ENCODE measurements at regions not wholly inside any gene's neighbourhood (a gene's known extent, or its start where the extent isn't known, plus 50 kb on each side); places are given as distances from the start of the nearest gene placed in this dataset.
"Not testable (repeated sequence)": the region's sequence is repeated elsewhere in the genome, so short reads cannot be mapped to it uniquely, and the experiment has no call there.

DNA sequence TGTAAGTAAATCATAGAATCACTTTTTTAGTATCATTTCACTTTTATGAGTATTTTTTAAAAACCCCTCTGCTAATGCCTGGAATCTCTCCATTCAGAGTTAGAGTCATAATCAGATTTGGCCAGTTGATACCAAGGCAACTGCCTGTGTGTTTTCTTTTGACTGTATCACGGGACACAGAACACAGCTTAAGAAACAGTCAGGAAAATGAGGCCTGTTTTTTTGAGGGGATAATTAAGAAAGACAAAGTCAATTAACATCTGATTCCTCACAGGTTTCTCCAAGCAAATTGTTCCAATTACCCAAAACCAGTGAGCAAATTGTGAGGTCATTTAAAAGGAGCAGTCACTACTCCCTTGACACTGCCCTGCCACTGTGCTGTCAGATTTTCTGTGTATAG lies 944.5 kb upstream of the SOX9 start:
- no peak for DNase-seq

GRCh38 chr17:71176928-71177443 lies 943.8 kb upstream of the SOX9 start:
- DNase-seq = no peak

- no peak for DNase-seq
These were observed 939.9 kb upstream of the SOX9 start for GRCh38 chr17:71180801-71181385.

DNA sequence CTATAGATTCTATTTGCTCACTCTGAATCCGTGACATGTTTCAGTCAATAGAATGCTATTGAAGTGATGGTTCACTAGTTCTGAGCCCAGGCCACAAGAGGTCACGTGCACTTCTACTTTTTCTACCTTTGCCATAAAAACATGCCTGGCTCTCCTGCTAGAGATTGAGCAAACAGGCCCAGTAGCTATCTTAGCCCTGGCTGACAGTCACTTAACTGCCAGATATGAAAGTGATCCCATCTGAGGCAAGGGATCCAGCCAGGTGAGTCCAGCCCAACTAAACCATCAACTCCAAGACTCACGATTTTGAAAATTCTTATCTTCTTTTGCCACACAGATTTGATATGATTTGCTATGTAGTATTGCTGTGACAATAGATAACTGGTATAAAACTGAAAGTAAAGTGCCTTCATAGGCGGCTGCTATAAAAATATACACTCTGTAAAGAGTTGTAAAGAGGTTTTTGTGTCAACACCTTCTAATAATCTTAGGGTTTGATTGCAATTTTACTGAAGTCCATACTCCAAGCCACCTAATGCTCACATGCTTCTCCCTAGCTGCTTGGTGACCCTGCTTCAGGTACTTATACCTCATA lies 937.7 kb upstream of the SOX9 start:
- DNase-seq = no peak

GRCh38 chr17:71184716-71185115 lies 936.1 kb upstream of the SOX9 start:
- DNase-seq = no peak

DNA sequence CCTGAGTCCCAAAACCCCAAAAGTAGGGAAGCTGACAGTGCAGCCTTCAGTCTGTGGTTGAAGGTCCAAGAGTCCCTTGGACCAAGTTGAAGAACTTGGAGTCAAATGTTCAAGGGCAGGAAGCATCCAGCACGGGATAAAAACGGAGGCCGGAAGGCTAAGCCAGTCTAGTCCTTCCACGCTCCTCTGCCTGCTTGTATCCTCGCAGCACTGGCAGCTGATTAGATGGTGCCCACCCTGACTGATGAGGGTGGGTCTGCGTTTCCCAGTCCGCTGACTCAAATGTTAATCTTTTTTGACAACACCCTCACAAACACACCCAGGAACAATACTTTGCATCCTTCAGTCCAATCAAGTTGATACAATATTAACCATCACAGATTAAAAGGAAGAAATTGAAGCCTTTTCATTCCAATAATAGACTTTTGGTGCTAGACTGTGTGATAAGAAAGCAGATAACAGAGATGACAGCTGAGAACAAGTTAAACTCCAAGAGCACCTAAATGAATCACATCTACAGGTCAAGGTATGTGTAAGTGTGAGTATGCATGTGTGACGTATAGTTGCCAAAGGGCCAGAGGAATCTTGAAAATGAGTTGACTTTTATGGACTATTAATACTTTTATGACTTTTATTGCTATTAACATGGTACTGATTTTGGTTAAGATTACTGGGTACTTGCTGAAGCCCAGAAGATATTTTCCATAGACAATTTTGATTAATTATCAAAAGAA lies 933.5 kb upstream of the SOX9 start:
- no peak for DNase-seq

DNA sequence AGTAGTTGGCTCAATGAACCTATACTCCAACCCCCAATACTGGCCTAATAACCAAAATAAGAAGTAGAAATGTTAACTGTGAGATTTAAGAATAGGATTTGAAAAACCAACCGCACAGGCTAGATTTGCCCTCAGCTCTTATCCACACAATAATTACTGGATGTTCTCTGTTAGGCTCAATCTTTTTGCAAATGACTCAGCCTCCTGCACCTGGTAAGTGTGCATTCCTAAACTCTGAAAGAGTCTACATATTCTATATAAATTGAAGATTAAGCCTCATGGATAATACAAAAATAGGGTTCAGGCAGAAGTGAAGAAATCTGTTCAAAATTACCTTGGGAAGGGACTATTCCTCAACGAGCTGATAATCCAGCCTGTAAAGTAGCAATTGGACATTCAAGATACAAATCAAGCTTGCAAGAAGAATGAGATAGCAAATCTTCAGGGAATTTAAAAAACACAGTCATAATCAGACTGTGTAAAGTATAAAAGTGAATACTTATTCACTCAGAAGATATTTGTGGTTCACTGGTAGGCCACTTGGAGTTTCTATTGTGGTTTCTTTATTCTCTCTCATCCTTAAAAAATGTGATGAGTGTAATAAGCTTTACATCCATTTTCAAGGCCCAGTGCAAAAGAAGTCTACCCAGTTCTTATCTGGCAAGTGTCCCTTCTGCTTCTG lies 931.9 kb upstream of the SOX9 start:
- no peak for DNase-seq

GRCh38 chr17:71189493-71189831 lies 931.4 kb upstream of the SOX9 start:
- no peak for DNase-seq

- DNase-seq = no peak
These were observed 928.7 kb upstream of the SOX9 start for GRCh38 chr17:71192039-71192555.

GRCh38 chr17:71192848-71193247 lies 928.0 kb upstream of the SOX9 start:
- DNase-seq = no peak

DNA sequence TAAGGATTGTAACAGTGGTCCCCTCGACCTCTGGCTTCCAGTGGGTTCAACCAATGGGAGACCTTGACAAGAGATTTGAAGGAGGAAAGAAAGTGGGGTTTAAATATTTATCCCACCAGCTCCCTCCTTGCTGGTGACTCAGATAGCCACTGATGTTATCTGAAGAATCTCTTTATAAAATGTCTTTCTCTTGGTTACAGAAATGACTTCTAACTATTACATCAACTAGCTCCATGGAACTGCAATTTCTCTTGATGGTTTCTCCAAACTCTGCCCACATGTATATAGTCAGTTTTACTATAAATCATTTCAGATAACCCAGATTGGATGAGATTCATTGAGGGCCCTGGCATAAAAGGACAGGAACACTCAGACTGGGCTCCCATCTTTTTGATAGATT lies 920.2 kb upstream of the SOX9 start:
- no peak for DNase-seq

GRCh38 chr17:71201639-71202038 lies 919.2 kb upstream of the SOX9 start:
- DNase-seq = no peak

DNA sequence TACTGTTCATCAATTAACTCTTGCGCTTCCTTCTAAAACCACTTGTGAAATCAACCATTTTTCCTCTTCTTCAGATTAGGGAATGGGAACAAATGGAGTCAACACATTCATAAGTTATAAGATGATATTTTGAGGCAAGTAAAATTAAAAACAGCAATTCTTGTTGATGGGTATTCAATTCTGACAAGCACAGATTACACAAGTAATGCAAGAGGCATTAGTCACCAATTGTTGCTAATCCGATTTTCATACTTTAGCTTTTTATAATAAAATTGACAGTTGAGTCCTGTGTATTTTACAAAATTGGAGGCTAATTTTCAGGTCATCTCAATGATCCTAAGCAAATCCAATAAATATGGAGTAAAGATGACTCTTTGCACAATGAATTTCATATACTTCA lies 918.4 kb upstream of the SOX9 start:
- DNase-seq = no peak

DNA sequence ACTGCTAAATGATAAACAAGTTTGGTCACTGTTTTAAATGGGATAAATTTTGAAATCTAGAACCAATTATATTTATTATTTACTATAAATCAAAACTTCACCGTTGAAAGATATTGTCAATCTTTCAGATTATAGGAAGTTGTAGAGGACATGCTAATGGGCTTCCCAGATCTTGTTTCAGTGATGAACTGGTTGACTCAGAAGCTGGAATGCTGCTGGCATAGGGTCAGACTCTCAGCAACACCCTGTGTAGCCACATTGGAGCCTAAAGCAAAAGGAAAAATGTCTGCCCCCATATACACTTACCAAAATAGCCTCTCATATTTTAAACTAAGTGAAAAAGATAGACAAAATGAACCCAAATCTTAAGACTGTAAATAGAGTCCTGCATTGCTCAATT lies 916.9 kb upstream of the SOX9 start:
- DNase-seq = no peak

GRCh38 chr17:71205951-71206350 lies 914.9 kb upstream of the SOX9 start:
- DNase-seq = not testable (repeated sequence)

DNA sequence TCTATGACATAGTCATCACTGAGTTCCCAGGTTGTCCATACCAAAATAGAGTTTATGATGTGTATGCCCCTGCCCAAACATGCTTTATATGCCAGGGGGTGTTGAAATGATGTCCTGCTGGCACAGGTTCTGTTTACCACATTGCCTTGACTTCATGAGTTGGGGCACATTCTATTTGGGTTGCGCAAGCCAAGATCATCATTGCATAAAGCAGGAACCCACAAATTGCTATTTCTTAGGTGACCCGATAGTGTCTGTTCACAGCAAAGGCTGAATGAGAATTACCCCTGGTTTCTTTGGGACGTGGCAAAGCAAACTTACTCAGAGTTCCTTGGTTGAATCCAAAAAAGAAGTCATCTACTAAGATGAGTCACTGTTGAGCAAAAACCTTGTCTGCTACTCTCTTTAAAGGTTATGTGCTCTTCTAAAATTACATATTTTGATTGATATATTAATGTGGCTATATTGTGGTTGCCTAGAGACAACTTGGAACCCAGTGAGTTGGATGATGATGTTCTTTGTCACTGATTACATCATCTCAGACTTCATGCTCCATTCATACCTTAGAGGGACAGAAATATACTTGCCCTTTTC lies 912.6 kb upstream of the SOX9 start:
- DNase-seq = no peak

- DNase-seq = no peak
These were observed 906.9 kb upstream of the SOX9 start for GRCh38 chr17:71213936-71214335.

GRCh38 chr17:71217769-71218168 lies 903.1 kb upstream of the SOX9 start:
- no peak for DNase-seq

- DNase-seq = no peak
These were observed 895.8 kb upstream of the SOX9 start for GRCh38 chr17:71224824-71225575.

DNA sequence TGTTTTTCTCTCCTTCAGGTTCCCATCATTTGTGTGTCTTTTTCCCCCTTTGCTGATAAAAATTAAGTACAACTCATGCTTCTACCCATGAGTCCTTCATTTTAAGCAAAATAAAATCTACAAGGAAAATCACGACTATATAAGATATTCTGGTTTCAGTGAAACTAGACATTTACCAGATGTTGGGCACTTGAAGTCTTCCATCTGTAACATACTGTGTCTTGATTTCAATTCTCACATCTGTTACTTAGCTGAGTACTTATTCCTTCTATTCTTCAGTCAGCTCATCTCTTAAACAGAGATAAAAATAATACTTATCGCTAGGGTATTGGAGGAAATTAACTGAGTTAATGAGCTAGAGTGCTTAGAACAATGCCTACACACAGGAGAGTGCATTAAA lies 893.0 kb upstream of the SOX9 start:
- DNase-seq = no peak

GRCh38 chr17:71229070-71229469 lies 891.8 kb upstream of the SOX9 start:
- no peak for DNase-seq

GRCh38 chr17:71232801-71233559 lies 887.8 kb upstream of the SOX9 start:
- no peak for DNase-seq

Measured in hippocampal formation (tissue), 2 donors.